ENCODE measurements at regions not wholly inside any gene's neighbourhood (a gene's known extent, or its start where the extent isn't known, plus 50 kb on each side); places are given as distances from the start of the nearest gene placed in this dataset.
A peak's percentile ranks its signal among the peaks of the same experiment; 100 is the strongest.

- Mint-ChIP-seq H3K4me3 (no peak overlapping the region), H3K9me3 (peaks cover 0 to 20% (median 3%) of the 10 kb centered on the region in 11 donors), H3K36me3 (peaks cover 0 to 1% (median 0%) of the 10 kb centered on the region in 5 donors), H3K27ac (no peak overlapping the region), H3K4me1 (peaks cover 0 to 23% (median 12%) of the 10 kb centered on the region in 7 donors), H3K27me3 (no peaks in the 10 kb centered on the region)
- ChIA-PET CTCF (no interaction called here), POLR2A (no interaction called here)
- Histone ChIP-seq H3K27ac (ENCODE audit: low read depth, low read length) (no peak overlapping the region), H3K36me3 (ENCODE audit: control insufficient read depth in 2 of 3, insufficient read depth in 3 of 3, low read length in 3 of 3) (no peaks in the 10 kb centered on the region), H3K9me3 (ENCODE audit: control insufficient read depth in 2 of 3, low read length in 3 of 3) (no peaks in the 10 kb centered on the region), H3K4me1 (ENCODE audit: control insufficient read depth in 2 of 2, insufficient read depth in 2 of 2, low read length in 2 of 2) (no peaks in the 10 kb centered on the region), H3K4me3 (ENCODE audit: low read length) (no peak overlapping the region), H3K27me3 (ENCODE audit: control insufficient read depth in 2 of 2, insufficient read depth in 2 of 2, low read length in 2 of 2) (no peaks in the 10 kb centered on the region)
- DNase-seq (no peak), ATAC-seq (no peak)
- intact Hi-C loops (cut with micrococcal nuclease) = no loop called here
Observed at GRCh38 chr18:28777756-28778155, 600.8 kb upstream of the CDH2 start.

- Histone ChIP-seq H3K9me3 (ENCODE audit: control insufficient read depth in 2 of 3, low read length in 3 of 3) (no peaks in the 10 kb centered on the region), H3K27me3 (ENCODE audit: control insufficient read depth in 2 of 2, insufficient read depth in 2 of 2, low read length in 2 of 2) (no peaks in the 10 kb centered on the region), H3K36me3 (ENCODE audit: control insufficient read depth in 2 of 3, insufficient read depth in 3 of 3, low read length in 3 of 3) (no peaks in the 10 kb centered on the region), H3K4me1 (ENCODE audit: control insufficient read depth in 2 of 2, insufficient read depth in 2 of 2, low read length in 2 of 2) (no peaks in the 10 kb centered on the region), H3K4me3 (ENCODE audit: low read length) (no peak overlapping the region), H3K27ac (ENCODE audit: low read depth, low read length) (no peak overlapping the region)
- Mint-ChIP-seq H3K9me3 (peaks cover 0 to 8% (median 0%) of the 10 kb centered on the region in 11 donors), H3K36me3 (no peaks in the 10 kb centered on the region), H3K4me1 (peaks cover 0 to 14% (median 3%) of the 10 kb centered on the region in 7 donors), H3K4me3 (no peak overlapping the region), H3K27me3 (no peaks in the 10 kb centered on the region), H3K27ac (peak overlapping the region in 1 of 9 donors; percentile 5)
- ATAC-seq (no peak), DNase-seq (no peak)
- intact Hi-C loops (cut with micrococcal nuclease) = no loop called here
- ChIA-PET CTCF (no interaction called here), POLR2A (no interaction called here)
Observed at GRCh38 chr18:28771849-28772248, 594.9 kb upstream of the CDH2 start.

GRCh38 chr18:28768791-28769768 lies 592.1 kb upstream of the CDH2 start:
- Histone ChIP-seq H3K9me3 (ENCODE audit: control insufficient read depth in 2 of 3, low read length in 3 of 3) (no peaks in the 10 kb centered on the region), H3K4me1 (ENCODE audit: control insufficient read depth in 2 of 2, insufficient read depth in 2 of 2, low read length in 2 of 2) (no peaks in the 10 kb centered on the region), H3K27ac (ENCODE audit: low read depth, low read length) (no peak overlapping the region), H3K36me3 (ENCODE audit: control insufficient read depth in 2 of 3, insufficient read depth in 3 of 3, low read length in 3 of 3) (no peaks in the 10 kb centered on the region), H3K4me3 (ENCODE audit: low read length) (no peak overlapping the region), H3K27me3 (ENCODE audit: control insufficient read depth in 2 of 2, insufficient read depth in 2 of 2, low read length in 2 of 2) (no peaks in the 10 kb centered on the region)
- DNase-seq (no peak), ATAC-seq (no peak)
- Mint-ChIP-seq H3K4me1 (peaks cover 0 to 14% (median 3%) of the 10 kb centered on the region in 7 donors), H3K4me3 (no peak overlapping the region), H3K27me3 (no peaks in the 10 kb centered on the region), H3K9me3 (peaks cover 0 to 6% (median 0%) of the 10 kb centered on the region in 11 donors), H3K36me3 (no peaks in the 10 kb centered on the region), H3K27ac (no peak overlapping the region)
- intact Hi-C loops (cut with micrococcal nuclease) = no loop called here
- CTCF ChIA-PET = no interaction called here
- POLR2A ChIA-PET = no interaction called here

GRCh38 chr18:28767727-28768211 lies 590.8 kb upstream of the CDH2 start:
- peaks cover 0 to 4% (median 0%) of the 10 kb centered on the region in 11 donors for H3K9me3 Mint-ChIP-seq
- H3K4me3 Mint-ChIP-seq = no peak overlapping the region
- no peaks in the 10 kb centered on the region for H3K9me3 ChIP-seq (ENCODE audit: control insufficient read depth in 2 of 3, low read length in 3 of 3)
- no peak overlapping the region for H3K27ac Mint-ChIP-seq
- no peaks in the 10 kb centered on the region for H3K36me3 ChIP-seq (ENCODE audit: control insufficient read depth in 2 of 3, insufficient read depth in 3 of 3, low read length in 3 of 3)
- POLR2A ChIA-PET = no interaction called here
- H3K27ac ChIP-seq (ENCODE audit: low read depth, low read length) = no peak overlapping the region
- peaks cover 0 to 4% (median 0%) of the 10 kb centered on the region in 7 donors for H3K4me1 Mint-ChIP-seq
- H3K27me3 ChIP-seq (ENCODE audit: control insufficient read depth in 2 of 2, insufficient read depth in 2 of 2, low read length in 2 of 2) = no peaks in the 10 kb centered on the region
- intact Hi-C loops (cut with micrococcal nuclease) = no loop called here
- no peak for ATAC-seq
- no peaks in the 10 kb centered on the region for H3K4me1 ChIP-seq (ENCODE audit: control insufficient read depth in 2 of 2, insufficient read depth in 2 of 2, low read length in 2 of 2)
- CTCF ChIA-PET = no interaction called here
- H3K27me3 Mint-ChIP-seq = no peaks in the 10 kb centered on the region
- DNase-seq = no peak
- H3K4me3 ChIP-seq (ENCODE audit: low read length) = no peak overlapping the region
- no peaks in the 10 kb centered on the region for H3K36me3 Mint-ChIP-seq

GRCh38 chr18:28767201-28767600 lies 590.3 kb upstream of the CDH2 start:
- H3K4me3 ChIP-seq (ENCODE audit: low read length) = no peak overlapping the region
- POLR2A ChIA-PET = no interaction called here
- DNase-seq = no peak
- no peaks in the 10 kb centered on the region for H3K9me3 ChIP-seq (ENCODE audit: control insufficient read depth in 2 of 3, low read length in 3 of 3)
- intact Hi-C loops (cut with micrococcal nuclease) = no loop called here
- no peak overlapping the region for H3K27ac ChIP-seq (ENCODE audit: low read depth, low read length)
- Mint-ChIP-seq H3K27ac (no peak overlapping the region), H3K4me3 (no peak overlapping the region), H3K9me3 (peaks cover 0 to 4% (median 0%) of the 10 kb centered on the region in 11 donors), H3K36me3 (no peaks in the 10 kb centered on the region), H3K4me1 (peaks cover 0 to 4% (median 0%) of the 10 kb centered on the region in 7 donors), H3K27me3 (no peaks in the 10 kb centered on the region)
- H3K27me3 ChIP-seq (ENCODE audit: control insufficient read depth in 2 of 2, insufficient read depth in 2 of 2, low read length in 2 of 2) = no peaks in the 10 kb centered on the region
- no peak for ATAC-seq
- CTCF ChIA-PET = interaction anchor here (0.6 kb wide), 1 partner anchor 18 kb away, joined by 3 read pairs; no protein-coding TSS in a partner anchor
- H3K36me3 ChIP-seq (ENCODE audit: control insufficient read depth in 2 of 3, insufficient read depth in 3 of 3, low read length in 3 of 3) = no peaks in the 10 kb centered on the region
- H3K4me1 ChIP-seq (ENCODE audit: control insufficient read depth in 2 of 2, insufficient read depth in 2 of 2, low read length in 2 of 2) = no peaks in the 10 kb centered on the region

- H3K4me3 Mint-ChIP-seq = no peak overlapping the region
- Histone ChIP-seq H3K27me3 (ENCODE audit: control insufficient read depth in 2 of 2, insufficient read depth in 2 of 2, low read length in 2 of 2) (no peaks in the 10 kb centered on the region), H3K36me3 (ENCODE audit: control insufficient read depth in 2 of 3, insufficient read depth in 3 of 3, low read length in 3 of 3) (no peaks in the 10 kb centered on the region), H3K4me1 (ENCODE audit: control insufficient read depth in 2 of 2, insufficient read depth in 2 of 2, low read length in 2 of 2) (no peaks in the 10 kb centered on the region), H3K27ac (ENCODE audit: low read depth, low read length) (no peak overlapping the region), H3K9me3 (ENCODE audit: control insufficient read depth in 2 of 3, low read length in 3 of 3) (no peaks in the 10 kb centered on the region), H3K4me3 (ENCODE audit: low read length) (no peak overlapping the region)
- CTCF ChIA-PET = interaction anchor here (0.6 kb wide), 1 partner anchor 18 kb away, joined by 3 read pairs; no protein-coding TSS in a partner anchor
- intact Hi-C loops (cut with micrococcal nuclease) = no loop called here
- no peak for ATAC-seq
- H3K9me3 Mint-ChIP-seq = peaks cover 0 to 4% (median 0%) of the 10 kb centered on the region in 11 donors
- H3K27ac Mint-ChIP-seq = no peak overlapping the region
- H3K27me3 Mint-ChIP-seq = no peaks in the 10 kb centered on the region
- no peak for DNase-seq
- POLR2A ChIA-PET = no interaction called here
- peaks cover 0 to 4% (median 0%) of the 10 kb centered on the region in 7 donors for H3K4me1 Mint-ChIP-seq
- no peaks in the 10 kb centered on the region for H3K36me3 Mint-ChIP-seq
Observed at GRCh38 chr18:28766721-28767120, 589.8 kb upstream of the CDH2 start.

Data from naive thymus-derived CD4-positive, alpha-beta T cell (primary cell).